ENCODE measurements at regions not wholly inside any gene's neighbourhood (a gene's known extent, or its start where the extent isn't known, plus 50 kb on each side); places are given as distances from the start of the nearest gene placed in this dataset.

GRCh38 chr20:57964011-57964862 is 254.4 kb upstream of the PMEPA1 start:
- TF ChIP-seq CTCF (IDR thresholded peaks at IDR 0.05; ENCODE audit: low read depth, low read length) (no peak), POLR2A (IDR thresholded peaks at IDR 0.05; ENCODE audit: extremely low read depth, insufficient read length) (no peak)

All from NB4 (cell line).